Loucy (cell line): ENCODE measurements at regions not wholly inside any gene's neighbourhood (a gene's known extent, or its start where the extent isn't known, plus 50 kb on each side); places are given as distances from the start of the nearest gene placed in this dataset.

Experiments used
- EZH2phosphoT487 ChIP-seq: fragments of 200-600 bp; IDR thresholded peaks from 2 replicates; pipeline ENCODE4 v1.6.1; 2018; ENCODE audit warnings: antibody characterized with exemption, mild to moderate bottlenecking, moderate library complexity, borderline replicate concordance
- TF ChIP-seq, protein P1 (sequence below): fragments of 200-600 bp; sonication (generic); conservative IDR thresholded peaks from 2 replicates; pipeline ENCODE4 v1.5.1; 2014; ENCODE audit warnings: mild to moderate bottlenecking, antibody characterized with exemption, low read length

- TF ChIP-seq, protein P1, sequence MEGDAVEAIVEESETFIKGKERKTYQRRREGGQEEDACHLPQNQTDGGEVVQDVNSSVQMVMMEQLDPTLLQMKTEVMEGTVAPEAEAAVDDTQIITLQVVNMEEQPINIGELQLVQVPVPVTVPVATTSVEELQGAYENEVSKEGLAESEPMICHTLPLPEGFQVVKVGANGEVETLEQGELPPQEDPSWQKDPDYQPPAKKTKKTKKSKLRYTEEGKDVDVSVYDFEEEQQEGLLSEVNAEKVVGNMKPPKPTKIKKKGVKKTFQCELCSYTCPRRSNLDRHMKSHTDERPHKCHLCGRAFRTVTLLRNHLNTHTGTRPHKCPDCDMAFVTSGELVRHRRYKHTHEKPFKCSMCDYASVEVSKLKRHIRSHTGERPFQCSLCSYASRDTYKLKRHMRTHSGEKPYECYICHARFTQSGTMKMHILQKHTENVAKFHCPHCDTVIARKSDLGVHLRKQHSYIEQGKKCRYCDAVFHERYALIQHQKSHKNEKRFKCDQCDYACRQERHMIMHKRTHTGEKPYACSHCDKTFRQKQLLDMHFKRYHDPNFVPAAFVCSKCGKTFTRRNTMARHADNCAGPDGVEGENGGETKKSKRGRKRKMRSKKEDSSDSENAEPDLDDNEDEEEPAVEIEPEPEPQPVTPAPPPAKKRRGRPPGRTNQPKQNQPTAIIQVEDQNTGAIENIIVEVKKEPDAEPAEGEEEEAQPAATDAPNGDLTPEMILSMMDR, result no peak
- TF ChIP-seq EZH2phosphoT487, result no peak
These were observed 199.7 kb upstream of the CPEB2 start for GRCh38 chr4:14802596-14802995.
